ENCODE measurements at regions not wholly inside any gene's neighbourhood (a gene's known extent, or its start where the extent isn't known, plus 50 kb on each side); places are given as distances from the start of the nearest gene placed in this dataset.

GRCh38 chr1:90273241-90273774 lies 278.4 kb downstream of the ZNF326 start:
- TF ChIP-seq CTCF (IDR thresholded peaks at IDR 0.05) (no peak), POLR2AphosphoS5 (IDR thresholded peaks at IDR 0.05) (no peak), POLR2A (IDR thresholded peaks at IDR 0.05) (no peak), EP300 (IDR thresholded peaks at IDR 0.05) (no peak)

Measured in sigmoid colon (tissue), 4 donors.